OCI-LY1 (cell line): ENCODE measurements at regions not wholly inside any gene's neighbourhood (a gene's known extent, or its start where the extent isn't known, plus 50 kb on each side); places are given as distances from the start of the nearest gene placed in this dataset.

Source experiments
- CTCF ChIP-seq: fragments of 200-600 bp; sonication (generic), shearing (Covaris generic); IDR thresholded peaks from 2 replicates; pipeline ENCODE4 v1.5.1; 2017; ENCODE audit warnings: mild to moderate bottlenecking, antibody characterized with exemption, low read length, moderate library complexity, mixed read lengths
- EZH2 ChIP-seq: fragments of 200-600 bp; sonication (generic), shearing (Covaris generic); IDR thresholded peaks from 2 replicates; pipeline ENCODE4 v1.8.0; 2017; ENCODE audit warnings: borderline replicate concordance, mixed run types, mild to moderate bottlenecking, antibody characterized with exemption, low read length, moderate library complexity, mixed read lengths

DNA sequence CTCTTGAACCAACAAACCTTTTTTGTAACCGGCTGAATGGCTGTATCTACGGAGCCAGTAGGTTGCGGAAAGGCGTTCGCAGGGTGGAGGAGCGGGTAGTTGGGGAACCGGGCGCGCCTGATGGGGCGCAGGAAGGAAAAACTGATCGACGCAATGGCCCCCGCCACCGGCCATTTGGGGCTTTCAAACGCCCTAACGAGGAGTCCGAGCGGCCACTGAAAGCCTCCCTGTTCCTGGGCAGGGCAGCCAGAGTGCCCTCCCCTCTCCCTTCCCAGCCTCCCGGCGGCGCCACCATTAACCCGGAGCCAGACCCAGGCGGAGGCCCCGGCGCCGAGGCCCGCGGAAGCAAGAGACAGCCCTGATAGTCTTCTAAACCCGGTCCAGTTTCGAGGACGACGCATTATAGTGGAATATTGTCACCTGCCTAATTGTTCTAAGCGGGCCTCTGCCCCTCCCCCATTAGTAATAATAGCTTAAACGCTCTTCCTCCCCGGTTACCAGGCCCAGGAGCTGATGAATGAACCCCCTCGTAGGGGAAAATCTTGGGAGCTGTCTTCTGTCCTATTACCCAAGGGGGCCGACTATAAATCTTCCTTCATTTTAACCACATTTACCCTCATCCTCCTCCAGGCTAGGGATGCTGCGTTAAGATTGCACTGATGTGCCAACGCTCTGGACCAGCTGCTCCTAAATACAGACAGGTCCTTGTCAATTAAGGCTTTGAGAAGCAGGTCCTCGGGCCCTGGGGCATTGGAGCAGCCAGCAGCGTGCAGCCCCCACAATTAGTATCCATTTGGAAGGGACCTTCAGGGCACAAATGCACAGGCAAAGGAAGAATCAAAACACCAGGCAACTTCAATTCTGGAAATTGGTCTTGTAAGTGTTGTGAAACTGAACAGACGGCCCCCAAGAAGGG lies 61.6 kb upstream of the TMEM33 start:
- TF ChIP-seq CTCF = no peak
- no peak for TF ChIP-seq EZH2
